Breast epithelium (tissue), 4 donors: ENCODE measurements at regions not wholly inside any gene's neighbourhood (a gene's known extent, or its start where the extent isn't known, plus 50 kb on each side); places are given as distances from the start of the nearest gene placed in this dataset.

Experiments used
- DNase-seq, 2 donors: peaks; one replicate each; pipeline ENCODE4 v3.0.0-alpha.2; 2019; ENCODE audit warnings: low spot score in 2 of 2
- H3K27ac ChIP-seq, 2 donors: fragments of 200-600 bp; sonication (generic) in 1 of 2; one replicate each; pipeline ENCODE4 v1.5.1; 2016 to 2019; ENCODE audit warnings: mild to moderate bottlenecking in 1 of 2
- H3K27me3 ChIP-seq, 2 donors: fragments of 200-600 bp; sonication (generic) in 1 of 2; one replicate each; pipeline versions ENCODE4 v1.5.1 to v1.6.0; 2017 to 2019; ENCODE audit warnings: control low read depth in 1 of 2, mild to moderate bottlenecking in 1 of 2
- H3K36me3 ChIP-seq: fragments of 200-600 bp; one replicate; pipeline ENCODE4 v1.5.1; 2019
- H3K4me1 ChIP-seq, 2 donors: fragments of 200-600 bp; sonication (generic); one replicate each; pipeline ENCODE4 v1.5.1; 2016 to 2019; ENCODE audit warnings: control low read depth in 1 of 2
- H3K4me3 ChIP-seq, 3 donors: fragments of 200-600 bp; sonication (generic); 1 replicate in 2 of 3; 2 replicates in 1 of 3; pipeline ENCODE4 v1.5.1; 2016 to 2019; ENCODE audit warnings: mild to moderate bottlenecking in 3 of 3, moderate library complexity in 2 of 3
- H3K9me3 ChIP-seq, 2 donors: fragments of 200-600 bp; sonication (generic) in 1 of 2; one replicate each; pipeline ENCODE4 v1.5.1; 2016 to 2019; ENCODE audit warnings: control low read depth in 1 of 2
- CTCF ChIP-seq, 3 donors: fragments of 450-650 bp; IDR thresholded peaks; one replicate each; pipeline ENCODE4 v1.5.1; 2016 to 2017; ENCODE audit warnings: antibody characterized with exemption in 3 of 3, mild to moderate bottlenecking in 3 of 3, moderate library complexity in 3 of 3
- POLR2A ChIP-seq: fragments of 450-650 bp; IDR thresholded peaks from one replicate; pipeline ENCODE4 v1.6.1; 2016; ENCODE audit warnings: antibody characterized with exemption, mild to moderate bottlenecking, moderate library complexity
- POLR2AphosphoS5 ChIP-seq, 3 donors: sonication (generic); formaldehyde crosslinking; IDR thresholded peaks; one replicate each; pipeline ENCODE4 v1.6.1; 2017; ENCODE audit warnings: antibody characterized with exemption in 3 of 3
- intact Hi-C: fragments of 100-400 bp; cut with DNase I; formaldehyde crosslinking; loops from one replicate; pipeline ENCODE4 v1.15.1; 2023; ENCODE audit warnings: low total_unique reads

- H3K4me1 ChIP-seq, result no peaks in the 10 kb centered on the region
- H3K4me3 ChIP-seq, result no peak overlapping the region
- intact Hi-C loops, result no loop called here
- H3K27ac ChIP-seq, result no peak overlapping the region
- H3K27me3 ChIP-seq, result no peaks in the 10 kb centered on the region
- no peak for TF ChIP-seq POLR2A
- no peak for TF ChIP-seq CTCF (IDR thresholded peaks at IDR 0.05)
- no peak for TF ChIP-seq POLR2AphosphoS5 (IDR thresholded peaks at IDR 0.05)
- no peaks in the 10 kb centered on the region for H3K9me3 ChIP-seq
- no peak for DNase-seq
- H3K36me3 ChIP-seq, result no peaks in the 10 kb centered on the region
These were observed 68.3 kb upstream of the CNKSR2 start for GRCh38 chrX:21305799-21306336.

- Histone ChIP-seq H3K9me3 (peaks cover 8 to 22% of the 10 kb centered on the region in 2 donors), H3K27me3 (no peaks in the 10 kb centered on the region), H3K4me1 (no peaks in the 10 kb centered on the region), H3K4me3 (no peak overlapping the region), H3K36me3 (no peaks in the 10 kb centered on the region), H3K27ac (no peak overlapping the region)
- intact Hi-C loops, result no loop called here
- TF ChIP-seq POLR2AphosphoS5 (IDR thresholded peaks at IDR 0.05), result no peak
- TF ChIP-seq POLR2A, result no peak
- no peak for TF ChIP-seq CTCF (IDR thresholded peaks at IDR 0.05)
- DNase-seq, result no peak
These were observed 54.9 kb upstream of the CNKSR2 start for GRCh38 chrX:21319323-21319722.
